ENCODE measurements at regions not wholly inside any gene's neighbourhood (a gene's known extent, or its start where the extent isn't known, plus 50 kb on each side); places are given as distances from the start of the nearest gene placed in this dataset.

DNA sequence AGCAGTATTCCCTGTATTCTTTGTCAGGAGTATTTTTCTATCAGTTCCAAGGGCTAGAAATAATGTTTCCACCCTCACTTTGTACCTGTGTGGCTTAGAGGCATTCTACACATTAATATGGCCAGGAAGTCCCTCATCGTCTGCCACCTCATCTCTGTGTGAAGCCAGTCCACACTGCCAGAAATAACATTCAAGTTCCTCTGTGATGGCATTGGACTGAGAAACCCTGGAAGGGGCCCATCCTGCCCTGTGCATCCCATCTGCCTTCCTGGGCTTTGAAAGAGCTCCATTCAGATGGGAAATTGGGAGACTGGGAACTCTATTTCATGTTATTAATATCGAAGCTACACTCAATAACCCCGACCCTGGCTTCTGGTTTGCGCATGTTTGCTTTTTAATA is 497.2 kb upstream of the CDH5 start:
- TF ChIP-seq, protein P1, sequence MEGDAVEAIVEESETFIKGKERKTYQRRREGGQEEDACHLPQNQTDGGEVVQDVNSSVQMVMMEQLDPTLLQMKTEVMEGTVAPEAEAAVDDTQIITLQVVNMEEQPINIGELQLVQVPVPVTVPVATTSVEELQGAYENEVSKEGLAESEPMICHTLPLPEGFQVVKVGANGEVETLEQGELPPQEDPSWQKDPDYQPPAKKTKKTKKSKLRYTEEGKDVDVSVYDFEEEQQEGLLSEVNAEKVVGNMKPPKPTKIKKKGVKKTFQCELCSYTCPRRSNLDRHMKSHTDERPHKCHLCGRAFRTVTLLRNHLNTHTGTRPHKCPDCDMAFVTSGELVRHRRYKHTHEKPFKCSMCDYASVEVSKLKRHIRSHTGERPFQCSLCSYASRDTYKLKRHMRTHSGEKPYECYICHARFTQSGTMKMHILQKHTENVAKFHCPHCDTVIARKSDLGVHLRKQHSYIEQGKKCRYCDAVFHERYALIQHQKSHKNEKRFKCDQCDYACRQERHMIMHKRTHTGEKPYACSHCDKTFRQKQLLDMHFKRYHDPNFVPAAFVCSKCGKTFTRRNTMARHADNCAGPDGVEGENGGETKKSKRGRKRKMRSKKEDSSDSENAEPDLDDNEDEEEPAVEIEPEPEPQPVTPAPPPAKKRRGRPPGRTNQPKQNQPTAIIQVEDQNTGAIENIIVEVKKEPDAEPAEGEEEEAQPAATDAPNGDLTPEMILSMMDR (IDR thresholded peaks at IDR 0.05): no peak
- TF ChIP-seq POLR2A (IDR thresholded peaks at IDR 0.05): no peak

Data from Peyer's patch (tissue), 4 donors.